ENCODE measurements at regions not wholly inside any gene's neighbourhood (a gene's known extent, or its start where the extent isn't known, plus 50 kb on each side); places are given as distances from the start of the nearest gene placed in this dataset.
"Not testable (repeated sequence)": the region's sequence is repeated elsewhere in the genome, so short reads cannot be mapped to it uniquely, and the experiment has no call there.

DNA sequence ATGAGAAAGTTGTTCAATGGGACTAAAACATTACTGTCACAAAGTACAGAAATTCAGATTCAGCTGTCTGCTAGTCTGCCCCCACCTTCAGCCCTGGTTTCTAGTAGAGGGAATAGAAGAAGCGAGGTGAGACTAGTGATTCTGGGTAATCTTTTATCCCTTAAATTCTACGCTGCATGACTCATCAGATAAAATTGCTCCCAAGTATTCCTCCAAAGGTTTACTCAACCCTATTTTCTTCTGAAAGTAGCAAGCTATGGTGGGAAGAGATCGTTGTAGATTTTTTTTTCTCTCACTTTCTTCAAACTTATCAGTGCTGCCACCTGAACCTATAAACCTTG lies 318.9 kb upstream of the RIOK2 start:
- no peaks in the 10 kb centered on the region for H3K4me1 Mint-ChIP-seq (ENCODE audit: unreplicated experiment)
- H3K9me3 Mint-ChIP-seq, result no peaks in the 10 kb centered on the region
- no peak overlapping the region for H3K4me3 Mint-ChIP-seq
- TF ChIP-seq, protein P1, sequence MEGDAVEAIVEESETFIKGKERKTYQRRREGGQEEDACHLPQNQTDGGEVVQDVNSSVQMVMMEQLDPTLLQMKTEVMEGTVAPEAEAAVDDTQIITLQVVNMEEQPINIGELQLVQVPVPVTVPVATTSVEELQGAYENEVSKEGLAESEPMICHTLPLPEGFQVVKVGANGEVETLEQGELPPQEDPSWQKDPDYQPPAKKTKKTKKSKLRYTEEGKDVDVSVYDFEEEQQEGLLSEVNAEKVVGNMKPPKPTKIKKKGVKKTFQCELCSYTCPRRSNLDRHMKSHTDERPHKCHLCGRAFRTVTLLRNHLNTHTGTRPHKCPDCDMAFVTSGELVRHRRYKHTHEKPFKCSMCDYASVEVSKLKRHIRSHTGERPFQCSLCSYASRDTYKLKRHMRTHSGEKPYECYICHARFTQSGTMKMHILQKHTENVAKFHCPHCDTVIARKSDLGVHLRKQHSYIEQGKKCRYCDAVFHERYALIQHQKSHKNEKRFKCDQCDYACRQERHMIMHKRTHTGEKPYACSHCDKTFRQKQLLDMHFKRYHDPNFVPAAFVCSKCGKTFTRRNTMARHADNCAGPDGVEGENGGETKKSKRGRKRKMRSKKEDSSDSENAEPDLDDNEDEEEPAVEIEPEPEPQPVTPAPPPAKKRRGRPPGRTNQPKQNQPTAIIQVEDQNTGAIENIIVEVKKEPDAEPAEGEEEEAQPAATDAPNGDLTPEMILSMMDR (conservative IDR thresholded peaks at IDR 0.05), result no peak
- no peaks in the 10 kb centered on the region for H3K27me3 Mint-ChIP-seq
- no peaks in the 10 kb centered on the region for H3K36me3 Mint-ChIP-seq
- H3K27ac Mint-ChIP-seq, result no peak overlapping the region
- no peak for DNase-seq (ENCODE audit: extremely low spot score, unreplicated experiment)

DNA sequence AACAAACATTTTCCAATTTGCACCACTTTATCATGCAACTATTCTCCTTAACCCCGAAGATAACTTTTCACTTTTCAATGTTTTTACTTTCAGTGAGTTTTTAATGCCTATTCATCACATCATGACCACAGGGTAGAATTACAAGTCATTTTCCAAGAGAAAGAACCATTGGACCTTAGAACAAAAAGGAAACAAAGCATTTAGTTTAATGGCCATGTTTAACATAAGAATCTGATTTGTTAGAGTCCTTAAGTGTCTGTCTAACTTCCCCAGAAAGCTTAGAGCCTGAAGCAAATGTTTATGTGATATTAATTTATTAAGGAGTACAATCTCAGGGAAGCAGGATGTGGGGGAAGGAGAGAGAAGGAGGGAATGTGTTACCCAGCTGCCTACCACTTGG lies 325.8 kb upstream of the RIOK2 start:
- no peak overlapping the region for H3K27ac Mint-ChIP-seq
- TF ChIP-seq, protein P1 (conservative IDR thresholded peaks at IDR 0.05), result no peak

DNA sequence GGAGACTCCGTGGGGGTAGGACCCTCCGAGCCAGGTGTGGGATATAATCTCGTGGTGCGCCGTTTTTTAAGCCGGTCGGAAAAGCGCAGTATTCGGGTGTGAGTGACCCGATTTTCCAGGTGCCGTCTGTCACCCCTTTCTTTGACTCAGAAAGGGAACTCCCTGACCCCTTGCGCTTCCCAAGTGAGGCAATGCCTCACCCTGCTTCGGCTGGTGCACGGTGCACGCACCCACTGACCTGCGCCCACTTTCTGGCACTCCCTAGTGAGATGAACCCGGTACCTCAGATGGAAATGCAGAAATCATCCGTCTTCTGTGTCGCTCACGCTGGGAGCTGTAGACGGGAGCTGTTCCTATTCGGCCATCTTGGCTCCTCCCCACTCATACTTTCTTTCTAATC lies 336.5 kb upstream of the RIOK2 start:
- not testable (repeated sequence) for H3K27me3 Mint-ChIP-seq; H3K4me1 Mint-ChIP-seq (ENCODE audit: unreplicated experiment); DNase-seq (ENCODE audit: extremely low spot score, unreplicated experiment); H3K27ac Mint-ChIP-seq; H3K4me3 Mint-ChIP-seq; H3K36me3 Mint-ChIP-seq; H3K9me3 Mint-ChIP-seq

More for the DNA sequence above, 325.8 kb upstream of the RIOK2 start:
- Mint-ChIP-seq H3K9me3 (no peaks in the 10 kb centered on the region), H3K4me3 (no peak overlapping the region), H3K27me3 (no peaks in the 10 kb centered on the region), H3K4me1 (ENCODE audit: unreplicated experiment) (no peaks in the 10 kb centered on the region), H3K36me3 (no peaks in the 10 kb centered on the region)
- no peak for DNase-seq (ENCODE audit: extremely low spot score, unreplicated experiment)

DNA sequence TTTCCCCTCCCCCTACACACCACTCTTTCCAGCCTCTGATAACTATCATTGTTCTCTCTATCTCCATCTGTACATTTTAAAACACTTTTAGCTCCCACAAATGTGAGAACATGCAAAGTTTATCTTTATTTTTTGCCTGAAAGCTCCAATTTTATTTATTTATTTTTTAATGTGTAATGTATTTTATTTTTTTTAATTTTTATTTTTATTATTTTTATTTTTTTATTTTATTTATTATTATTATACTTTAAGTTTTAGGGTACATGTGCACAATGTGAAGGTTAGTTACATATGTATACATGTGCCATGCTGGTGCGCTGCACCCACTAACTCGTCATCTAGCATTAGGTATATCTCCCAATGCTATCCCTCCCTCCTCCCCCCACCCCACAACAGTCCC lies 340.3 kb upstream of the RIOK2 start:
- H3K9me3 Mint-ChIP-seq; H3K4me1 Mint-ChIP-seq (ENCODE audit: unreplicated experiment); DNase-seq (ENCODE audit: extremely low spot score, unreplicated experiment); H3K36me3 Mint-ChIP-seq; H3K27ac Mint-ChIP-seq; H3K4me3 Mint-ChIP-seq; H3K27me3 Mint-ChIP-seq: not testable (repeated sequence)

DNA sequence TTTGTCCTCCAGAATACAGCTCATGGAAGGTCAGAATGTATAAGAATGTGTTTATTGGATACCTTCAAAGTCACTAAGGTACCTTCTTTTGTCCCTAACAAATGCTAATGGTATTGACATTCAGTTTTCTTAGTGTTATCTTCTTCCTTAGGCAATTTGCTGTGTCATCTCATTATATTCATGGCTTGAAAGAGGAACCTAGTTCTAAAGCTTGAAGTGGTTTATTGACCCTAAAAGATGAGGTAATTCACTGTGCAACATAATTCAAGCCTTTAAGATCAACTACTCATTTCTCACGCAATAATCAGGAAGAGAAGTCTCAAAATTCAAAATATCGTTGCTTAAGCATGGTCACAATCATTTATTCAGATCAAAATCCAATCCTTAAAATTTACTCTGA lies 342.7 kb upstream of the RIOK2 start:
- no peaks in the 10 kb centered on the region for H3K27me3 Mint-ChIP-seq
- H3K9me3 Mint-ChIP-seq, result no peaks in the 10 kb centered on the region
- no peak overlapping the region for H3K27ac Mint-ChIP-seq
- H3K4me3 Mint-ChIP-seq, result no peak overlapping the region
- TF ChIP-seq, protein P1 (conservative IDR thresholded peaks at IDR 0.05), result no peak
- no peaks in the 10 kb centered on the region for H3K4me1 Mint-ChIP-seq (ENCODE audit: unreplicated experiment)
- H3K36me3 Mint-ChIP-seq, result no peaks in the 10 kb centered on the region
- no peak for DNase-seq (ENCODE audit: extremely low spot score, unreplicated experiment)

DNA sequence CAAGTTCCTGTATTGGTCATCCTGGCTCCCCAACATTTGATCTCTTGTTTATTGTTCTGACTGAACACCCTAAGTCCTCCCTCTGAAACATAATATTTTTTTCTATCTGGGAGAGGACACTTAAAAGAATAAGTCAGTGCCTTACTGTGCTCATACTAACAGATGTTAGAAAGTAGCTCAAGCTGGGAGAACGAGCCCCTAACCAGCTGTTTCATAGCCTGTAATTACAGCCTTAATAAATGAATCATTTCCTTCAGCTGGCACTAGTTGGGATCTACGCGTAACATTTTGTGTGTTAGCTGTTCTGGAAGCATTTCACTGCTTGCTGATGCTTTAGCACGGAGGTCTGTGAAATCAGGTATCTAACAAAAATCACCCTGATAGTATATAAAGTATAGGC lies 345.9 kb upstream of the RIOK2 start:
- Mint-ChIP-seq H3K4me1 (ENCODE audit: unreplicated experiment) (peaks cover 7% of the 10 kb centered on the region), H3K27me3 (no peaks in the 10 kb centered on the region), H3K4me3 (no peak overlapping the region), H3K27ac (no peak overlapping the region), H3K9me3 (no peaks in the 10 kb centered on the region), H3K36me3 (no peaks in the 10 kb centered on the region)
- no peak for DNase-seq (ENCODE audit: extremely low spot score, unreplicated experiment)
- TF ChIP-seq, protein P1 (conservative IDR thresholded peaks at IDR 0.05), result no peak

DNA sequence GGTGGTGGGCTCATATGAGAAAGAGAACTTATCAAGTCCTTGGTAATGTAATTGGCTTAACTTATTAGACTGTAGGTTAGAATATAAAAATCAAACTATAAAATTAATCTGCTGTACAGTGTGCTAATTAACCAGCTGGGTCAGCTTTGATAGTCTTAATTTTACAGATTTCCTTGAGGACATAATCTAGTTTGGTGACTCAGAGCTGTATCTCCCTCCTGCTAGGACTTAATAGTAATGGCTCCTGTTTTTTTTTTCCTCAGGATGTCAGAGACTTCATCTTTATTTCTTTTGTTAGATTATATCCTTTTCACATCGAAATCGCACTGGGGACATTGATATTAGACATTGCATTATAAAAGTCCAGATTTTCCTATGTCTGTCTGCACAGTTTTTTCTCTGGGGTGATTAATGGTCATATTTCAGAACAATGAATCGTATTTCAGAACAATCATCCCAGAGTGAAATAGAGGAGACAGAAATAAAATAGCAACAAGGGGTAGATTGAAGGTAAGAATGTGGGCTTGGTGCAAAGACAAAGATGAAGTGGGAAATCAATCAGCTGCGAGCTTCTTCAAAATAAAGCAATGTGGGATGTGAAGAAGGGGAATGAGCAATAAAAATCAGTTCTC lies 346.4 kb upstream of the RIOK2 start:
- no peaks in the 10 kb centered on the region for H3K36me3 Mint-ChIP-seq
- peaks cover 12% of the 10 kb centered on the region for H3K4me1 Mint-ChIP-seq (ENCODE audit: unreplicated experiment)
- no peaks in the 10 kb centered on the region for H3K27me3 Mint-ChIP-seq
- no peaks in the 10 kb centered on the region for H3K9me3 Mint-ChIP-seq
- TF ChIP-seq, protein P1 (conservative IDR thresholded peaks at IDR 0.05), result no peak
- no peak for DNase-seq (ENCODE audit: extremely low spot score, unreplicated experiment)
- H3K4me3 Mint-ChIP-seq, result no peak overlapping the region
- no peak overlapping the region for H3K27ac Mint-ChIP-seq
